ENCODE measurements at regions not wholly inside any gene's neighbourhood (a gene's known extent, or its start where the extent isn't known, plus 50 kb on each side); places are given as distances from the start of the nearest gene placed in this dataset.

DNA sequence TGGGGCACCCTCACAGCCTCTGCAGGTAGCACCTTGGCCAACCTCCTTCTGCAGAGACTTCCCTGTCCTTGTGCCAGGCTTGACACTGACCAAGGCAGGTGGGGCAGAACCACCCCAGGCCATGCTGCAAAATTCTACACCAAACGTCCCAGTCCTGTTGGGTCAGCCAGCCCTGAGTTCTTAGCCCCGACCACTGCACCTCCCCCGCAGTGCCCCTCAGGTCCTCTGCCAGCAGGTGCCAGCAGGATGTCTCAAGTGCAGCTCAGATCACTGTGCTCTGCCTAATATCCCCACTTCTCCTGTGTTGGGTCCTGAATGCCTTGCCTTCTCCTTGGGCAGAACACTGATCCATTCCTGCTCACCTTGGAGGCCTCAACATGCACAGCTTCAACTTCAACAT lies 999.7 kb downstream of the TBC1D22A start:
- no peak for DNase-seq

DNA sequence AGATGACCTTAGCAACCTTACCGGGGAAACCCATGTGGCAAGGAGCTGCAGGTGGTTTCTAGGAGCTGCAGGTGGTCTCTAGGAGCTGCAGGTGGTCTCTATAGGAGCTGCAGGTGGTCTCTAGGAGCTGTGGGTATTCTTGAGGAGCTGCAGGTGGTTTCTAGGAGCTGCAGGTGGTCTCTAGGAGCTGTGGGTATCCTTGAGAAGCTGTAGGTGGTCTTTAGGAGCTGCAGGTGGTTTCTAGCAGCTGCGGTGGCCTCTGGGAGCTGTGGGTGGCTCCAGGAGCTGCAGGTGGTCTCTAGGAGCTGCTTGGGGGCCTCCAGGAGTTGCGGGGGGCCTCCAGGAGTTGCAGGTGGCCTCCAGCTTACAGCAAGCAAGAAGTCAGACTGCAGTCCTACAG lies 997.5 kb downstream of the TBC1D22A start:
- DNase-seq: no peak

DNA sequence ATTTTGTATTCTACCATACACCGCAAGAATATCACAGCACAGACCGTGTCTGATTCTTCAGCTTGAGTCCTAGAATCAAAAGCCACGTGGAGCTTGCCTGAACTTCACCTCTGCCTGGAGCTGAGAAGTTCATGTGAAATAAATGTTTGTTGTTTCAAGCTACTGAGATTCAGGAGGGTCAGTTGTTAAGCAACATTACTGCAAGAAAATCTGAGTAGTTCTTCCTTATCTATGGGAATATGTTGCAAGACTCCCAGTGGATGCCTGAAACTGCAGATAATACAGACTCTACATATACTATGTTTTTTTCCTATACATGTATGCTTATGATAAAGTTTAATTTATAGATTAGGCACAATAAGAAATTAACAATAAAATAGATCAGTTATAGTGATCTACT lies 995.3 kb downstream of the TBC1D22A start:
- DNase-seq: no peak

DNA sequence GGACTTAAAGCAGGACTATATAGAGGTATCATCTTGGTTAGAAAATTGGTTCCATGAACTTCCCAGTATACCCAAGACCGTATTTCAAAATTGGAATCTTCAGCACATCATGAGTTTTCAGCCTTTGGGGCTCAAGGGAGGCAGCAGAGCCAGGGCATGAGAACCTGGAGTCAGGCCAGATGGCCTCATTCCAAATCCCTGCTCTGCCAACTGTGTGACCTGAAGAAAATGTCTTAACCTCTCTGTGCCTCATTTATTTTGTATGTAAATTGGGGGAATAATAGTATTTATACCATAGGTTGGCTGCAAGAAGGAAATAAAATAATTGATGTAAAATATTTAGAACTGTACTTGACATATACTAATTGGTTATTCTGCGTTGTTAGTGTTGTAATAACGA lies 987.6 kb downstream of the TBC1D22A start:
- DNase-seq: no peak

DNA sequence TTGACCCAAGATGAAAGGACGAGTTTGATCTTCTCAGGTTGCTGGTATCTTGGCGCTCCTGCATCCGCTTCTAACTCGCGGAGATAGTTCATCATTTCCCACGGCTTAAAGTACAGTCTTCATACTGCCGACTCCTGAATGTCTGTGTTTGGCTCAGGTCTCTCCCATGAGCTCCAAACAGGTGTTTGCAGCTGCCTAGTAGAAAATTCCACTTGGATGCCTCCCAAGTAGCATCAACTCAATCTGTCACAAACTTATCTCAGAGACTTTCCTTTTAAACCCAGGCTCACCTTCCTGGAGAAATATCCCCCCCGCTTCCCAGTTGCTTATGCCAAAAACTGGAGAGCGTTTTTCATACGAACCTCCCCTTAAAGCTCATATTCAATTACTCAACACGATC lies 986.5 kb downstream of the TBC1D22A start:
- DNase-seq: no peak

DNA sequence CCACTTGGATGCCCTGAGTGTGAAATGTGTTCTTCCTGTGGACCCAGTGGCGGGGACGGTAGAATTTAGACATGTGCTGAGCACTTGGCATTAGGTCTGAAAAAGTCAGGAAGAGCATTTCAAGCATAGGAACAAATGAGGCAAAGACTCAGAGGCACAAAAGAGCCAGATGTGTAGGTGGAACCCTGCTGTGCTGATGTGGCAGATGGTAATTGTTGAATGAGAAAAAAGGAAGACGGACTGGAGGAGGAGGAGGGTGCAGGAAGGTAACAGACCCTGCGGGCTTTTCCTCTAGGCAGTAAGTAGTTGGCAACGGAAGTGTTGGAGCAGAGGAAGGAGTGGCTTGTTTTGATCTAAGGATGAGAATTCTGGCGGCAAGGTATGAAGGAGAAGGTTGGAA lies 985.8 kb downstream of the TBC1D22A start:
- DNase-seq: no peak

DNA sequence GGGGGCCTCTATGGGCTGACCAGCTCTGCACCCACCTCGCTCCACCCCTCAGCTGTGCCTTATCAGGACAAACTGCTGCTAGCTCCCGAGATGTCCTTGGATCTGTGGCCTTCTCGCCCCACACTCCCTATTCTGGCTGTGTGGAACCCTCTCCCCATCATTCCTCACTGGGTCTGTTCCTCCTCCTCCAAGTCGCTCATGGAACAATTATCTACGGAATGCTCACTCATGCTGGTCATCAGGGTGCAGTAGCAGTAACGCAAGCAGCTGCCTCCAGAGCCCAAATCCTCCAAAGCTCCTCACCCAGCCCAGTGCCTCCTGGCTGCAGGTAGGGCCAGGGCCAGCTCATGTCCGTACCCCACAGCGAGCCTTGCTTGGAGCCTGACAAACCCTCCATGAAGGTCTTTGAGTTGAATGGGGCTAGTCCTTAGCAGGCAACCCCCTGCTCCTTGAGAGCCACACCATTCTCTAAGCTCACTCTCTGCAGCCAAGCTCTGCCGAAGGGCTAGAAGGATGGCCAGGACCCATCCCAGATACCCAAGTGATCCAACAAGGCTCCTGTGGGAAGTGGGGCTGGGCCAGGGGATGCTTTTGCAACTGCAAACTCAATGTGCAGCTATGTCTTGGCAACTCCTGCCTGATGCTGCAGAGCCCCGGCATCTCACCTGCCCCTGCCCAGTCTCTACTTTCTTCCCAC lies 977.8 kb downstream of the TBC1D22A start:
- no peak for DNase-seq

DNA sequence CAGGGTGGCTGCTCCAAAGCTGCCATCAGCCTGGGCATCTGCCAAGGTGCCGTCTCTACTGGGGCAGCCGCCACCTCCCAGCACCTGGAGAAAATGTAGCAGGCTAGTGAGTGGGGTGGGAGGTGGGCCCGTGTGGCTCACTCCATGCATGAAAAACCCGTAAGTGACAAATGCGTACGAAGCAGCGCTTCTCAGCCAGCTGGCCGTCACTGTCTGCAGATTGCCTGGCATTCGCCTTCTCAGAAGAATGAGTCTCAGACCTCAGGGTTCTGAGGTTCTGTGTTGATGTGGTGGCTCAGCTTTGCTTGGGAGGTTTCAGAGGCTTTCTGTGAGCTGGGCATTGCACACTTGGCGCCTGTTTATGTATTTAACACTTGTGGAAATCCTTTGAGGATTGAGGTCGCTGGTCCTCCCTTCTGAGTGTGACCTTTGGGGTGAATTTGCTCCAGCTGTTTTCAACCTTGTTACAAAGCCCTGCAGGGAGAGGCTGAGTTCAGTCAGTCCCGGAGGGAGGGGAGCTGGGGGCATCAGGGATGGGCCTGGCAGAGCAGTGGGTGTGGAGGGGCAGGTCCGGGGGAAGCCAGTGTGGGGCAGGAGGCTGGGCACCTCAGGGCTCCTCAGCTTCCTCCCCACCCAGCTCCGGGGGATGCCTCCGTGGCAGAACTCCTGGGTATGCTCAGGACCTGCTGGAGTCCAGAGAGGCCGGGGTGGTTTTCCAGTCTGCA lies 977.0 kb downstream of the TBC1D22A start:
- DNase-seq: no peak

DNA sequence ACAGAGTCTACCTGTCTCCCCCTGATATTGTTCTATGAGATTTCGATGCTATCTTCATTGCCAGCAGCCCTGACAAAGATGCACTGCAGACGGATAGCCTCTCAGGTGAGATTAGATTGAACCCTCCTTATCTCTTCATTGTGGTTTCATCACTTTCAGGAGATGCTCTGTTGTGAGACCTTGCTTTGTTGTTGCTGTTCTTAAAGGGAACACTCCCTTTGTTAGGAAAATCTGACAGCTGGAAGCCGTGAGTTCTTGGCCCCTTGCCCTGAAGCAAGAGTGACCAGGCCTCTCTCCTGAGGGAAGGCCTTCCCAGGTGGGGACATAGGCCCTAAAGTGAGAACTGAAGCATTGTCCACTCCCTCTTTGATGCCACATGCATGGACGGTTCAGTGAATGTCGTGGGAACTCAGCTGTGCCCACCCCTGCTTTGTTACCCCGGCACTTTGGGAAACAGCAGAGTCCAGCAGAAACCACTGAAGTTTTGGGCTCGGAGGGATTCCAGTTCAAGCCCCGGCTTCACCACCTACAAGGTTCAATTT lies 976.1 kb downstream of the TBC1D22A start:
- no peak for DNase-seq

DNA sequence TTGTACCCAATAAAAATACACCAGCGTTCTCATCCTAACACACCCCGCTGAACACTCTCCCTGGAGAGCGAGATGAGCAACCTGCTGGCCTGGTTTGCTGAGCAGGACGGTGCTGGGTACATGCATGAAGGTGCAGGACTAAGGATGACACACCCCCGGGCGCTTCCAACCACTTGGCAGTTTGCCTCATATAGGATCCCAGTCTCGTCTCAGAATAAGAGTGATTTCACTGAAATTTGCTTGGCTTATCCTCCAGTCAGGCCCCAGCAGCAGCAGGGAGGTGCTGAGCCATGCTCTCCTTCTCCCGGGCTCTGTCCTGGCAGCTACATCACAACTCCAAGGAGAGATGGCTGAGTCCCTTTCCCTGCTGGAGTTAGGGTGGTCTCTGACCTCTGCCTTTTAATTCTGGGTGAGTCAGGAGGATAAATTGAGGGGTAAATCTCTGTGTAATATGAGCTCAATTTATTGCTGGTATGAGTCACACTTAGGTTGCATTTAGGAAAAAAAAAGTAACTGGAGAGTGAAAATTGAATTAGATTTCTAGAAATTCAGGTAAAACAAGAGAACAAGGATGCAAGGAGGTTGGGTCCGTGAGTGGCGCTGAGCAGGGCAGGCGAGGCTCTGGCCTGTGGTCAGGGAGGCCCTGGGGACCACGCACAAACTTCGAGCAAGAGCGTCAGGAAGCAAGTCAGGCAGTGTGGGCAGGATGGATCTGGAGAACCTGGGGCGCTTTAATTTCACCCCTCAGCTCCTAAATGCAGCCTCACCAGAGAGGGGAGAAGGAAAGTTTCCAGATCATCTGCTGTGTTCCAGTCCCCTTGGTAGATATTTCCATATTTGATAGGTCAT lies 974.0 kb downstream of the TBC1D22A start:
- DNase-seq: no peak

DNA sequence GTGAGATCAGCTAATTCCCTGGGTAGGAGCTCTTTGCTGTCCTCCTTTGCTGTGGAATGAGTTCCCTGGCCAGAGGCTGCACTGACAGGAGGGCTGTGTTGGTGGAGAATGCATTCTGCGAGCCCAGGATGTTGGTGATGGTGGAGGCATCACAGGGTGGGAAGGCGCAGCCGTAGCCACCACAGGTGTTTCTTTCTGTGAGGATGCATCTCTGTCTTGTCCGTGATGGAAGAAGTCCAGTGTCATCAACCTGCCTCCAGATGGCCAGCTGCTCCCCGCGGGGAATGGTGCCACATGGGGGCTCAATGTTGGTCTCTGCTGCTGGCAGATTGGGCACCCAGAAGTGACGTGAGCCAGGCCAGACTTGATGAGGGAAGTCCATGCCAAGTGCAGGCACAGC lies 972.1 kb downstream of the TBC1D22A start:
- DNase-seq: no peak

DNA sequence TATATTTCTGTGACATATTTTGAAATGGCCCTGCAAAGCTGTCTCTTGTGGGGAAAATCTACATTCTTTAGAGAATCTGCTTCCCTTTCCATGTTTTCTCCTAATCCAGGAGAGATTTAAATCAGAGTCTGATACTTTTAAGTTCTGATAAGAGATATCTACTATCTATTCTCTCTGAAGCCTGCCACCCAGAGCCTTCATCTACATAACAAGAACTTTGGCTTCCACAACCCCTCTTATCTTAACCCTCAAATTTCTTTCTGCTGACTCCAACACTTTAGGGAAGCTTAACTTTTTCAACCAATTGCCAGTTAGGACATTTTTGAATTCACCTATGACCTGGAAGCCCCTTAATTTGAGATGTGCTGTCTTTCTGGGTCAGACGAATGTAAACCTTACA lies 965.2 kb downstream of the TBC1D22A start:
- no peak for DNase-seq

DNA sequence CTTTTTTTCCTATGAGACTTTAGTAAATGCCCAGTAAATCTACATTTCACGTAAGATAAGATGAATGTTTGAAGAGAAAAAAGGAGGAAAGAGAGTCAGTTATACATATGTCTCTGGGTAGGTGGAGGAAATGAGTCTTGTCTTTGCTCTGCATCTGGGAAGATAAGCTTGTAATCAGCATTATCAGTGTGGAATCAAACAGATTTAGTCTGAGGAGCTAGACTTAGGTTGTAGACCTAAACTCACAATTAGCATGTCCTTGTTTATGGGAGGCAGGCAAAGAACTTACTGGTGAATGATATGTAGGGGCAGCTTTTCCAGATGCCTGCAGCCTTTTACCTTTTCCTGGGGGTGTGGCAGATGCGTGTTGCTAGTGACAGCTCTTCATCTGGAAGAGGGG lies 962.3 kb downstream of the TBC1D22A start:
- DNase-seq: no peak

DNA sequence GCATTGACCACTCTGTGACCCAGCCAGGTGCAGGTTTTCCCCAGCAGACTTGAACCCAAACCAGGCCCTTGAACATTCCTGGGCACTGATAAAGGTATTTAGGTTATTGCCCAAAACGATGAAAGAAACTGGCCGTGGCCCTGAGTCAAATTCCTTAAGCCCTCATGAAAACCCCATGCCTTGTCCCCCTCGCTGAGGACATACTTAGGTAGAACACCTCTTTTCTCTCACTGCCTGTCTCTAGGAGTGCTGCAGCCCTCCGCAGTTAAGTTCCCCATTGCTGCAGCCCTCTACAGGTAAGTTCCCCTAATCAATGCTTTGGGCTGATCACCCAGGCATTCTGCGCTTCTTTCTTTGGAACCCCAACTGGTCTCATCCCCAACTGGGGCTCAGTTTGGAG lies 961.6 kb downstream of the TBC1D22A start:
- no peak for DNase-seq

DNA sequence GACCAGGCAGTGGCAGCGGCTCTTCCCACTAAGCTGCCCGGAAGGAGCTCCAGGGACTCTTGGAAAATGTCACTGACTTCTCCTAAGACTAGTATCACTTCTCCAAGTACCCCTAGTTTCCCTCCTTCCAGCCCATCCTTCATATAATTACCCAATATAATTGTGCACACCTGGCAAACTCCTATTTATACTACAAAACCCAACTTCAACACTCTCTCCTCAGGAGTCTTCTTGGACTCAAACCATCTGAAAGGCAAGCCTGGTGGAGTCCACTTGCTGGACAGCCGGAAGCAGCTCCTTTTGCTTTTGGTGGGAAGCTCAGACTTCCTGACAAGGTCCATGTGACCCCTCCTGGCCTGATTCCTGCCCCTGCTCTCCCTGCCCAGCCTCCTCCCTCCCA lies 955.9 kb downstream of the TBC1D22A start:
- DNase-seq: no peak

DNA sequence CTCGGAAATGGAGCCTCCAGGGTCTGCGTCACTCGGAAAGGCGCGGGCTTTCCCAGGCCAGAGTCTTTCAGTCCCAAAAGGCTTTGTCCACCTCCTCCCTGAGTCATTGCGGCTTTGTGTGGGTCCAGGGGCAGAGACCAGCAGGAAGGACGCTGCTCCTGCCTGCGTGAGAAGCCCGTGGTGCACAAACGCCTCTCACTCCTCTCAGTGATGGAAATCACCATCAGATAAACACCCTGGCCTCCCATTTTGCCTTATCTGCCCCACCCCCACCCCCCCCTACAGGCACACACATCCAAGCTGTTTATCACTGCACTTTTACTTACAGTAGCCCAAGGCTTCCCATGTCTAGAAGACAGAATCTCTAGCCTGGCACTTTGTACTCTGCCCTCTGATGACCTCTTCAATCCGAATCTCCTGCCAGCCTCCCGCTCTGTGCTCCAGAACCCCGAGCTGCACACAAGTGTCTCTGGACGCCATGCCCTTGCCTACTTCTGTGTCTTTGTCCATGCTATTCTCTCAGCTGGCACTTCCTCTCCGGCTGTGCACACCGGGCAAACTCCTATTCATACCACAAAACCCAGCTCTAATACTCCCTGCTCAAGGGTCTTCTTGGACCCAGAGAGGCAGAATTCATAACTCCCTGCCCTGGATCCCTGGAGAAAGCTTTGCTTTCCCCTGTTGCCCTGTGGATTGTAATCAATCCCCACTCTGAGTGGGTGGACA lies 954.6 kb downstream of the TBC1D22A start:
- DNase-seq: no peak

DNA sequence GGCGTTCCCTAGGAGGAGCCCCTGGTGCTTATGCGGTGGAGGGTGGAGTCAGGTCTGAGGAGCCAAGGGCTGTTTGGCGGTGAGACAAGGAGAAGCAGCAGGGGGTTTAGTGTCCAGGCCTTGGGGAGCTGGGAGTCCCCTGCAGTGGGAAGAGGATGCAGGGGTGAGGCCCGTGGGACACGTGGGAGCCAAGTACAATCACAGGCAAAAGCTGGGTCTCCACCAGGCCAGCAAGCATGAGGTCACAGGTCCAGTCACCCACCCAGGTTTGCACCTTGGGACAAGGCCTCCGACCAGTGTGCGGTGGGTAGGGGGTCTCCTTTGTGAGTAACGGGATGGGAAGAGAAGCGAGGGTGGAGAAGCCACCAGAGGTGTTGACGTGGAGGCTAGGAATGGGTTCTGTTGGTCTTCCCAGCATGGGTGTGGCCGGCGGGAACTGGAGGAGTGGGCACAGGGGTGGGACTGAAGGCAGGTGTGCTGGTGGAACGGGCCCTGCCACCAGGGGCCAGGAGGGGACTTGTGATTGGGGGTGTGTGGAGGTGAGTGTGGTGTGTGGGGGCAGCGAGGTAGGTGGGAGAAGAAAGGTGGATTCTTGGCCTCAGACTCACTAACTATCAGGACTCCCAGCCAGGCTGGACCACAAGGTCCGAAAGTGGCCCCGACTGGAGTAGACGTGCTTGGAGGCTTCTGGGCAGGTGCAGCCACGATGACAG lies 953.6 kb downstream of the TBC1D22A start:
- DNase-seq: no peak

DNA sequence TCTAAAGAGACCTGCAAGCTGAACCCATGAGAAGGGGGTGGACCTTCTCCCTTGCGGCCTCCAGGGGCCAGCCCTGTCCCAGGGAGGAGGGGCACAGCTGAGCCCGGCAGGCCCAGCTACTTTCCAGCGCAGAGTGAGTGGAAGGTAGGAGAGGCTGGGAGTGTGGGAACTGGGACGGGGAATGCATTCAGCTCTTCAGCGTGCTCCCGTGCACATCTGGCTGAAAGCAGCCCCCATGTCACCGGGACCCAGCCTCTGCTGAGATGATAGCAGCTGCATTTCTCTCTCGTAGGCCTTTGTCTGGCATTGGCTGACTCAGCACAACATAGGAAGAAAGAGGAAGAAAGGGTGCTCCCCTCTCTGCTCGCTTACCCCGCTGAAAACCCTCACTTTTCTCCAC lies 951.5 kb downstream of the TBC1D22A start:
- no peak for DNase-seq

DNA sequence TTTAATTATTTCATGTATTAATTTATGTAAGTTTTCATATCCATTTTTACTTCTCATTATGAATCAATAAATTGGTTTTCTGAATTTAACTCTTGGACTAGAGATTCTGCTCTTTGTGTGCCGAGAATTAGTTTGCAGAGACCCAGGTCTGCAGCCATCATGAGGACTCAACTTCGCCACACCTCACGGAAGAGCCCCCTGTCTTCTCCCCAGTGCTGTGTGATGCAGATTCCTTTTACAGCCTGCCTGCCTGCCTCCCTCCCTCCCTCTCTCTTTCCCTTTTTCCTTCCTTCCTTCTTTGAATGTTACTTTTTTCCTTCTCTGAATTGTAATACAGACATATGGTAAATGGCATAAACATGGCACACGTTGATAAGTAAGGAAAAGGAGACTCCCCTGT lies 947.7 kb downstream of the TBC1D22A start:
- no peak for DNase-seq

DNA sequence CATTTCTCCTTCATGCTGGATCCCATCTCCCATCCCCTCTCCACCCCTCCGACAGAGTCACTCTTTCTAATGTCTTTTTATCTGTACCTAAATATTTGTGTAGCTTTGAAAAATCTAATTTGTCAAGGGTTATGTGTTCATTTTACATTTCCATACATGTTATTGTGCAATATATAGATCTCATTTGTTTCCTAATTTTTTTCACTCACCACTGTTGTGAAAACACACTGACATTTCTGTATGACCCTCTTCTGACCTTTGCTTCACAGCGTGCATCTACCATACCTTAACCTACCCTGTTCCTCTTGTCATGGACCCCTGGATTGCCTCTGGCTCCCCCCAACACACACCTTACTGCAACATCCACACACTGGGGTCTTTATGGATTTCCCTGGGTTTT lies 942.9 kb downstream of the TBC1D22A start:
- DNase-seq: no peak

DNA sequence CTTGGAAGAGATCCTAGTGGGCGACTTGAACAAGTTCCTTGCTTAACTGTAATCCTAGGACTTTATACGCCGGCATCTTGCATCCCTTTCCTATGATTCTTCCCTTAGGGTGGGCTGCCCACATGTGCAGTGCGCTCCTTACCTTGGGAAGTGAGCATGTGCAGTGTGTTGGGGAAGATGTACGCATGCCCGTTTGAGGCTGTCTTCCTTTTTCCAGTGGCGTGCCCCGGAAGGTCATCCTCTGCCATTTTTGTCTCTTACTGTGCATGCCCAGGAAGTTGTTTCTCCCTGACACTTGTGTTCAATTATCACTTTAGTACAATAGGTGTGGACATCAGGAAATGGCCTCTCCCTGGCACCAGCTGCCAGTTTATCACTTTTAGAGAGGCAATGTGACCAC lies 936.5 kb downstream of the TBC1D22A start:
- no peak for DNase-seq

DNA sequence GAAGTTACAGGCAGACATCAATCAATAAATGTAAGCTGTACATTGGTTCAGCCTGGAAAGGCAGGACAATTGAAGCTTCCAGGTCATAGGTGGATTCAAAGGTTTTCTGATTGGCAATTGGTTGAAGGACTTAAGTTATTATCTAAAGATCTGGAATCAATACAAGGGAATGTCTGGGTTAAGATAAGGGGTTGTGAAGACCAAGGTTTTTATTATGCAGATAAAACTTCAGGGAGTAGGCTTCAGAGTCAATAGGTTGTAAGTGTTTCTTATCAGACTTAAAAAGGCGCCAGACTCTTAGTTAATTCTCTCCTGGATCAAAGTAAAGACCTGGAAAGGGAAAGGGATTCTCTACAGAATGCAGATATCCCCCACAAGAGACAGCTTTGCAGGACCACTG lies 935.4 kb downstream of the TBC1D22A start:
- DNase-seq: no peak

Data from dermis blood vessel endothelial cell (primary cell).